ENCODE measurements at regions not wholly inside any gene's neighbourhood (a gene's known extent, or its start where the extent isn't known, plus 50 kb on each side); places are given as distances from the start of the nearest gene placed in this dataset.
A peak's percentile ranks its signal among the peaks of the same experiment; 100 is the strongest.

DNA sequence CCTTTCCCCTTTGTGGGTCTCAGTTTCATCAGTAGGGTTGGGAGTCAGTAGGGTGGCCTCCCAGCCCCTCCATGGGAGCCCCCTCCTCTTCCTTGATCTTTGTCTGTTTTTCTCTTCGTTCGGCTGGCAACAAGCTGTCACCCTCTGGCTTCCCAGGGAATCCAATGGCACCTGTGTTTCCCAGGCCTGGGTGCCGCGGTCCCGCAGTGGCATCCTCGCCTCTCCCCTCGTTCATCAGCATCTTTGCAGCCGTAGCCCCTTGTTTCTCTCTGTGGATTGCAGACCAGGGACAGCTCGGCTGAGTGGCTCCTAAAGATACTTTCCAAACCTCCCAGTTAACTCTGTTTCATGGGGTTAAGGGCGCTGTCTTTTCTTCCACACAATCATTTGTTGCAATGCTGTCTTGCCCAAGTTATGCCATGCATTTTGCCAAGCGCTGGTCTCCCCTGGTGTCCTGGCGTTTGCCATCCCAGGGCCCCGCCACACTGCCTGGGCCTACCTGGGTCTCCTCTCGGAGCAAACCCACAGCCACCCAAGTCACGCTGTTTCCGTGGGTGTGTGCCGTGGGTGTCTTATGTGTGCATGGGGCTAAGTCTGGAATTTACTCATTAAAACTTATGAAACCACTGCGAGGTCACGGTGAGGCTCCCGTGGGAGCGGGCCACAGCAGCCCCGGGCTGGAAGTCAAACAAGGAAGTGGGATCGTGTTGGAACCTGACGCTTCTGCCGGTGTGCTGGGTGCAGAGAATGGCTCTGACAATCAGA is 189.4 kb upstream of the SHH start:
- no peak for FAIRE-seq

DNA sequence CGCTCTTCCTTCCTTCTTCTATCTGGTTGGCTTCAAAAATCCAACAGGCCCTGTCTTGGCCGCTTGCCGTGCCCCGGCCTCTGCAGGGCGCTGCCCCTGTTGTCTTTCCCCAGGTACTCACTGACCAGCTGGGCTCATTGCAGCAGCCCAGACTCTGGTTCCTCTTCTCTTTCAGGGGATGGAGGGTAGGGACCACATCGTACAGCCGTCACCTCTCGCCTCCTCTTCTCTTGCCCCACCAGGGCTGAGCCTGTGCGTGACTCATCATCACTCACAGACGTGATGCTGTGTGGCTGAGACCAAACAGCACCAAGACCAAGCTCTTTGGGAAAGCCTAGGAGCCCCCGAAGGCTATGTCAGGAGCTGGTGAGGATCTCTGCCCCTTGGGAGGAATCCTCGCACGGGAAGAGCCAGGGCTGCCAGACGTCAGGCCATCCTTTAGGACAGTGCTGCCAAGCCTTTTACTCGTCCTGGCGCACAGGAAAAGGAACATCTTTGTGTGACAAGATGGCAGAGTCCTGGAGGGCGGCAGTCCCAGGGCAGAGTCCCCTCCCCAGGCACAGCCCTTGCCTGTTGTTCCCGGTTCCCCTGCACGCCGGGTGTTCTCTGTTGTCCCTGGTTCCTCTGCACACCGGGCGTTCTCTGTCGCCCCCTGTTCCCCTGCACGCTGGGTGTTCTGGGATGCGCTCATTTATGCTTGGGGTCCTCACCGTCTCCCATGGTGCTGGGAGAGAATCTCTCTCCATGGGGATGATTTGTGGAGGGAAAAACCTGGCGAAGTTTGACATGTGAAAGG is 188.5 kb upstream of the SHH start:
- H2AFZ ChIP-seq (ENCODE audit: low read depth, low read length): no peak overlapping the region
- FAIRE-seq: no peak
- peak; percentile 1 for DNase-seq (ENCODE audit: low read depth)
- H4K20me1 ChIP-seq (ENCODE audit: insufficient read depth, low read length): no peaks in the 10 kb centered on the region
- no peaks in the 10 kb centered on the region for H3K36me3 ChIP-seq (ENCODE audit: insufficient read depth, low read length)
- no peak overlapping the region for H3K9ac ChIP-seq (ENCODE audit: low read length)
- Mint-ChIP-seq H3K27ac (ENCODE audit: unreplicated experiment) (no peak overlapping the region), H3K9me3 (ENCODE audit: unreplicated experiment) (peaks cover 5% of the 10 kb centered on the region), H3K4me3 (ENCODE audit: unreplicated experiment) (no peak overlapping the region), H3K36me3 (ENCODE audit: low read depth, unreplicated experiment) (peaks cover 1% of the 10 kb centered on the region), H3K4me1 (ENCODE audit: low read depth, unreplicated experiment) (no peaks in the 10 kb centered on the region), H3K27me3 (ENCODE audit: low read depth, unreplicated experiment) (peaks cover 49% of the 10 kb centered on the region)
- H3K4me2 ChIP-seq (ENCODE audit: low read length): no peak overlapping the region
- H3K27me3 ChIP-seq (ENCODE audit: insufficient read depth, low read length): no peaks in the 10 kb centered on the region
- TF ChIP-seq, protein P1, sequence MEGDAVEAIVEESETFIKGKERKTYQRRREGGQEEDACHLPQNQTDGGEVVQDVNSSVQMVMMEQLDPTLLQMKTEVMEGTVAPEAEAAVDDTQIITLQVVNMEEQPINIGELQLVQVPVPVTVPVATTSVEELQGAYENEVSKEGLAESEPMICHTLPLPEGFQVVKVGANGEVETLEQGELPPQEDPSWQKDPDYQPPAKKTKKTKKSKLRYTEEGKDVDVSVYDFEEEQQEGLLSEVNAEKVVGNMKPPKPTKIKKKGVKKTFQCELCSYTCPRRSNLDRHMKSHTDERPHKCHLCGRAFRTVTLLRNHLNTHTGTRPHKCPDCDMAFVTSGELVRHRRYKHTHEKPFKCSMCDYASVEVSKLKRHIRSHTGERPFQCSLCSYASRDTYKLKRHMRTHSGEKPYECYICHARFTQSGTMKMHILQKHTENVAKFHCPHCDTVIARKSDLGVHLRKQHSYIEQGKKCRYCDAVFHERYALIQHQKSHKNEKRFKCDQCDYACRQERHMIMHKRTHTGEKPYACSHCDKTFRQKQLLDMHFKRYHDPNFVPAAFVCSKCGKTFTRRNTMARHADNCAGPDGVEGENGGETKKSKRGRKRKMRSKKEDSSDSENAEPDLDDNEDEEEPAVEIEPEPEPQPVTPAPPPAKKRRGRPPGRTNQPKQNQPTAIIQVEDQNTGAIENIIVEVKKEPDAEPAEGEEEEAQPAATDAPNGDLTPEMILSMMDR (IDR thresholded peaks at IDR 0.05; ENCODE audit: insufficient read depth, low read depth, low read length): no peak
- TF ChIP-seq EZH2 (IDR thresholded peaks at IDR 0.05; ENCODE audit: insufficient read depth, low read length): no peak
- H3K79me2 ChIP-seq (ENCODE audit: insufficient read depth, low read length): no peaks in the 10 kb centered on the region
- no peaks in the 10 kb centered on the region for H3K9me3 ChIP-seq (ENCODE audit: insufficient read depth, low read depth, low read length)
- no peak overlapping the region for H3K4me3 ChIP-seq (ENCODE audit: insufficient read depth, low read depth, low read length)
- H3K4me1 ChIP-seq (ENCODE audit: insufficient read depth, low read length): no peaks in the 10 kb centered on the region
- H3K27ac ChIP-seq (ENCODE audit: low read depth, low read length): no peak overlapping the region

More for the DNA sequence above, 189.4 kb upstream of the SHH start:
- Histone ChIP-seq H3K4me1 (ENCODE audit: insufficient read depth, low read length) (no peaks in the 10 kb centered on the region), H3K9ac (ENCODE audit: low read length) (no peak overlapping the region), H3K27me3 (ENCODE audit: insufficient read depth, low read length) (no peaks in the 10 kb centered on the region), H3K36me3 (ENCODE audit: insufficient read depth, low read length) (no peaks in the 10 kb centered on the region), H3K27ac (ENCODE audit: low read depth, low read length) (no peak overlapping the region), H3K4me2 (ENCODE audit: low read length) (no peak overlapping the region), H3K9me3 (ENCODE audit: insufficient read depth, low read depth, low read length) (no peaks in the 10 kb centered on the region), H3K79me2 (ENCODE audit: insufficient read depth, low read length) (no peaks in the 10 kb centered on the region), H2AFZ (ENCODE audit: low read depth, low read length) (no peak overlapping the region), H4K20me1 (ENCODE audit: insufficient read depth, low read length) (no peaks in the 10 kb centered on the region), H3K4me3 (ENCODE audit: insufficient read depth, low read depth, low read length) (no peak overlapping the region)
- Mint-ChIP-seq H3K9me3 (ENCODE audit: unreplicated experiment) (peaks cover 5% of the 10 kb centered on the region), H3K27ac (ENCODE audit: unreplicated experiment) (no peak overlapping the region), H3K27me3 (ENCODE audit: low read depth, unreplicated experiment) (peaks cover 43% of the 10 kb centered on the region), H3K4me3 (ENCODE audit: unreplicated experiment) (no peak overlapping the region), H3K4me1 (ENCODE audit: low read depth, unreplicated experiment) (no peaks in the 10 kb centered on the region), H3K36me3 (ENCODE audit: low read depth, unreplicated experiment) (peaks cover 1% of the 10 kb centered on the region)
- TF ChIP-seq EZH2 (IDR thresholded peaks at IDR 0.05; ENCODE audit: insufficient read depth, low read length): no peak
- TF ChIP-seq, protein P1 (IDR thresholded peaks at IDR 0.05; ENCODE audit: insufficient read depth, low read depth, low read length): no peak
- no peak for DNase-seq (ENCODE audit: low read depth)
